Stimulated activated CD4-positive, alpha-beta T cell treated with anti-CD3 and anti-CD28 coated beads, Interleukin-12 subunit alpha, Interleukin-12 subunit beta, amount 100 ng/mL, for 24 hours (primary cell): ENCODE measurements at regions not wholly inside any gene's neighbourhood (a gene's known extent, or its start where the extent isn't known, plus 50 kb on each side); places are given as distances from the start of the nearest gene placed in this dataset.

ENCODE experiments used
- DNase-seq, 2 experiments: peaks; one replicate each; pipeline ENCODE4 v3.0.0-alpha.2; 2020; ENCODE audit warnings: low read depth in 2 of 2

GRCh38 chr9:129506041-129506440 is 114.9 kb downstream of the C9orf50 start:
- no peak for DNase-seq

GRCh38 chr9:129505270-129505902 is 115.5 kb downstream of the C9orf50 start:
- no peak for DNase-seq

- no peak for DNase-seq
These were observed 116.5 kb downstream of the C9orf50 start for GRCh38 chr9:129504404-129504803.

- no peak for DNase-seq
These were observed 119.1 kb downstream of the C9orf50 start for GRCh38 chr9:129501771-129502319.

- no peak for DNase-seq
These were observed 119.8 kb downstream of the C9orf50 start for GRCh38 chr9:129500863-129501770.

- DNase-seq, result no peak
These were observed 120.6 kb downstream of the C9orf50 start for GRCh38 chr9:129500161-129500862.

GRCh38 chr9:129498451-129499384 is 122.2 kb downstream of the C9orf50 start:
- DNase-seq, result no peak

- DNase-seq, result no peak
These were observed 123.0 kb downstream of the C9orf50 start for GRCh38 chr9:129497813-129498450.

- DNase-seq, result no peak
These were observed 123.7 kb downstream of the C9orf50 start for GRCh38 chr9:129497005-129497812.

- peak; percentile 71 to 80 for DNase-seq
These were observed 124.4 kb downstream of the C9orf50 start for GRCh38 chr9:129496473-129497004.

GRCh38 chr9:129495620-129496472 is 125.1 kb downstream of the C9orf50 start:
- DNase-seq, result peak; percentile 69 to 85

GRCh38 chr9:129494113-129494789 is 126.7 kb downstream of the C9orf50 start:
- no peak for DNase-seq

GRCh38 chr9:129493706-129494047 is 127.2 kb downstream of the C9orf50 start:
- no peak for DNase-seq

- no peak for DNase-seq
These were observed 127.7 kb downstream of the C9orf50 start for GRCh38 chr9:129493002-129493705.

- no peak for DNase-seq
These were observed 129.4 kb downstream of the C9orf50 start for GRCh38 chr9:129491487-129491855.

- DNase-seq, result no peak
These were observed 130.1 kb downstream of the C9orf50 start for GRCh38 chr9:129490583-129491486.
